ENCODE measurements at regions not wholly inside any gene's neighbourhood (a gene's known extent, or its start where the extent isn't known, plus 50 kb on each side); places are given as distances from the start of the nearest gene placed in this dataset.

DNA sequence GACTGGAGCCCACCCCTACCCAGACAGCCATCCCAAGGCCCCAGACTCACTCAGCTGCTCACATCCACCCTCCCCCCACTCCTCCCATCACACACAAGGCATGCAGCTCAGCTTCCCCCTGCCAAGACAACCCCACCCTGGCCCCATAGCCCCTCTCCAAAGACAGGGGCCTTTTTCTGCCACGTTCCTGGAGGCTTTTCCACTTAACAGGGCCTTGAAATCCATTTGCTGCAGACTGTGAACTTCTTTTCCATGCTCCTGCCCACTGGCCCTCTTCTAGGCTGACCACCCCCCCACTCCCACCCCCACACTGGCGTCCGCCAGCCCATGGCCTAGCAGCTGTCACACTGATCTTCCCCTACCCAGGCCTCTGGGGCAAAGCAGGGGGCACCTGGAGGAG lies 76.0 kb downstream of the PJA1 start:
- Histone ChIP-seq H3K27me3 (replicated peaks; ENCODE audit: control insufficient read depth, insufficient read depth, low read length) (peaks cover 2% of the 10 kb centered on the region; the same call in 1 of the 2 replicates), H3K4me3 (replicated peaks; ENCODE audit: low read depth, low read length) (no peak overlapping the region), H3K36me3 (ENCODE audit: control insufficient read depth, insufficient read depth, low read length) (no peaks in the 10 kb centered on the region)
- DNase-seq (ENCODE audit: extremely low read depth, insufficient read length): no peak
- TF ChIP-seq, protein P1, sequence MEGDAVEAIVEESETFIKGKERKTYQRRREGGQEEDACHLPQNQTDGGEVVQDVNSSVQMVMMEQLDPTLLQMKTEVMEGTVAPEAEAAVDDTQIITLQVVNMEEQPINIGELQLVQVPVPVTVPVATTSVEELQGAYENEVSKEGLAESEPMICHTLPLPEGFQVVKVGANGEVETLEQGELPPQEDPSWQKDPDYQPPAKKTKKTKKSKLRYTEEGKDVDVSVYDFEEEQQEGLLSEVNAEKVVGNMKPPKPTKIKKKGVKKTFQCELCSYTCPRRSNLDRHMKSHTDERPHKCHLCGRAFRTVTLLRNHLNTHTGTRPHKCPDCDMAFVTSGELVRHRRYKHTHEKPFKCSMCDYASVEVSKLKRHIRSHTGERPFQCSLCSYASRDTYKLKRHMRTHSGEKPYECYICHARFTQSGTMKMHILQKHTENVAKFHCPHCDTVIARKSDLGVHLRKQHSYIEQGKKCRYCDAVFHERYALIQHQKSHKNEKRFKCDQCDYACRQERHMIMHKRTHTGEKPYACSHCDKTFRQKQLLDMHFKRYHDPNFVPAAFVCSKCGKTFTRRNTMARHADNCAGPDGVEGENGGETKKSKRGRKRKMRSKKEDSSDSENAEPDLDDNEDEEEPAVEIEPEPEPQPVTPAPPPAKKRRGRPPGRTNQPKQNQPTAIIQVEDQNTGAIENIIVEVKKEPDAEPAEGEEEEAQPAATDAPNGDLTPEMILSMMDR (IDR thresholded peaks at IDR 0.05; ENCODE audit: insufficient read depth, low read length, poor library complexity, severe bottlenecking): no peak

DNA sequence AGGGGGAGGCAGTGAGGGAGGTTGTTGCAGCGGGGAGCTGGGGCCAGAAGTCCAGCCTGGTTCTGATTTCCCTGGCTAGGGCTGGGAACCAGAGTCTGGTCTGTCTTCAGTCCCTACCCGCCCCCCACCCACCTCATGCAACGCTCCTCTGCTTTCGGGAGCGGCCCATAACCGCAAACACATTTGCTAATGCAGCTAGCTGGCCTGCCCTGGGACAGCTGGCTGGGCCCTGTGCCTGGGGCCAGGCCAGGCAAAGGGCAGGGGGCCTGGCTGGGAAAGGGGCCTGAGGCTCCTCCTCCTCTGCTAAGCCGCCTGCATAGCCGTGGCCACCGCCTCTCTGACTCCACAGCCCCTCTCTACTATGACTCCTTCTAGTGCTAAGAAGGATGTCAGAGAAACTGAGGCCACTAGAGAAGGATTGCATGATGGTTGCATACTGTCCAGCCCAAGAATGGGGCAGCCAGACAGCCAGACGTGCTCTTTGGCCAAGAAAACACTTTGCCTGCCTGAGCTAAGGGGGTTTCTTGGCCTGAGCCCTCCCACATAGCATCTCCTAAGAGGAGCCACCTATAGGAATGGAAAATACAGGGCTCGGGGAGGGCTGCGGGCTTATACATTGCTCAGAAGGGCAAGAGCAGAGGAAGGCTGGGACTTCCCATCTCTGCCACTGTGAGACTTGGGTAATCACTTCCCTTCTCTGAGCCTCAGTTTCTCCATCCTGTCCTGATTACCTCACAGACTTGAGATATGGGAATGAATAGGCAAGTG lies 76.9 kb downstream of the PJA1 start:
- Histone ChIP-seq H3K36me3 (ENCODE audit: control insufficient read depth, insufficient read depth, low read length) (no peaks in the 10 kb centered on the region), H3K4me3 (replicated peaks; ENCODE audit: low read depth, low read length) (no peak overlapping the region), H3K27me3 (replicated peaks; ENCODE audit: control insufficient read depth, insufficient read depth, low read length) (peaks cover 2% of the 10 kb centered on the region; the same call in 1 of the 2 replicates)
- TF ChIP-seq, protein P1 (IDR thresholded peaks at IDR 0.05; ENCODE audit: insufficient read depth, low read length, poor library complexity, severe bottlenecking): no peak
- no peak for DNase-seq (ENCODE audit: extremely low read depth, insufficient read length)

DNA sequence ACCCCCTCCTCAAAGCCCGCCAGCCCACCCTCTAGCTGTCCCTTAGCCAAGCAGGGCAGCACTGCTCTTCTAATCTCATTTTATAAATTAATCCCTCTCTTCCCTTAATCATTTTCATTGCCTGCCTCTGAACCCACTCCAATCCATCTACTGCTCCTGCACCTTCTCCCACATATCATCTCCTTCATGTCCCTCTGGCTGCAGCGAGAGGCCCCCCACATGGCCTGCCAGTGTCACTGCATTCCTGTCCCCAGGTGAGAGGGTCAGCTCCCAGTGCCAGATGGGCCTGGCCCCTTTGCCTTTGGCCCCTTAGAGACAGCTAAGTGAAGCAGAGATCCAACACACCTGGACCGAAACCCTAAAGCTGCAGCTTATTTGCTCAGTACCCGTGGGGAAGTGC lies 79.4 kb downstream of the PJA1 start:
- Histone ChIP-seq H3K36me3 (ENCODE audit: control insufficient read depth, insufficient read depth, low read length) (no peaks in the 10 kb centered on the region), H3K4me3 (replicated peaks; ENCODE audit: low read depth, low read length) (no peak overlapping the region), H3K27me3 (replicated peaks; ENCODE audit: control insufficient read depth, insufficient read depth, low read length) (peaks cover 2% of the 10 kb centered on the region; the same call in 1 of the 2 replicates)
- TF ChIP-seq, protein P1 (IDR thresholded peaks at IDR 0.05; ENCODE audit: insufficient read depth, low read length, poor library complexity, severe bottlenecking): no peak
- DNase-seq (ENCODE audit: extremely low read depth, insufficient read length): no peak

GRCh38 chrX:69085151-69085550 lies 80.1 kb downstream of the PJA1 start:
- peaks cover 2% of the 10 kb centered on the region; the same call in 1 of the 2 replicates for H3K27me3 ChIP-seq (replicated peaks; ENCODE audit: control insufficient read depth, insufficient read depth, low read length)
- TF ChIP-seq, protein P1 (IDR thresholded peaks at IDR 0.05; ENCODE audit: insufficient read depth, low read length, poor library complexity, severe bottlenecking): no peak

DNA sequence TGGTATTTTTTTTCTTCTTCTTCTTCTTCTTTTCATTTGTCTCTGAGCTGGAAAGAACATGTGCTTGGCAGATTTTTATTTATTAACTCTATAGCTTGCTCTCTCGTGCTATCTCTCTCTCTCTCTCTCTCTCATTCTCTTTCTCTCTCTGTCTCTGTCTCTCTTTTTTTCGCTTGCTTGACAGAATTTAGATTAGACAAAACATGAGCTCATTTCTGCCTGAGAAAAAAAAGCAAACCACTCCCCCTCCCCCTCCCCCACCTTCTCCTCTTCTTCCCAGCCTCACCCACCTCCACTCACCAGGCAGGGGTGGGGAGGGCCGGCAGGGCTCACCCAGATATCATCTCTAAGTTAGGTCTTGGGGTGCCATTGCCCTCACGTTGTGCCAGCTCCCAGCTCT lies 81.5 kb downstream of the PJA1 start:
- Histone ChIP-seq H3K36me3 (ENCODE audit: control insufficient read depth, insufficient read depth, low read length) (no peaks in the 10 kb centered on the region), H3K27me3 (replicated peaks; ENCODE audit: control insufficient read depth, insufficient read depth, low read length) (peaks cover 2% of the 10 kb centered on the region), H3K4me3 (replicated peaks; ENCODE audit: low read depth, low read length) (no peak overlapping the region)
- no peak for DNase-seq (ENCODE audit: extremely low read depth, insufficient read length)
- TF ChIP-seq, protein P1 (IDR thresholded peaks at IDR 0.05; ENCODE audit: insufficient read depth, low read length, poor library complexity, severe bottlenecking): no peak

More at GRCh38 chrX:69085151-69085550, 80.1 kb downstream of the PJA1 start:
- no peak for DNase-seq (ENCODE audit: extremely low read depth, insufficient read length)
- H3K36me3 ChIP-seq (ENCODE audit: control insufficient read depth, insufficient read depth, low read length): no peaks in the 10 kb centered on the region
- no peak overlapping the region for H3K4me3 ChIP-seq (replicated peaks; ENCODE audit: low read depth, low read length)

Measured in GM06990 (cell line).